Psoas muscle (tissue), 7 donors: ENCODE measurements at regions not wholly inside any gene's neighbourhood (a gene's known extent, or its start where the extent isn't known, plus 50 kb on each side); places are given as distances from the start of the nearest gene placed in this dataset.
"Not testable (repeated sequence)": the region's sequence is repeated elsewhere in the genome, so short reads cannot be mapped to it uniquely, and the experiment has no call there.

Experiments used
- ATAC-seq, 4 donors: fragments of 200-7000 bp; cut with Tn5 transposase; one replicate each; pipeline ENCODE4 v1.9.1; 2020; ENCODE audit warnings: moderate library complexity in 3 of 4, mild to moderate bottlenecking in 2 of 4
- DNase-seq, 2 donors: peaks; one replicate each; pipeline ENCODE4 v3.0.0-alpha.2; 2020
- H3K27ac ChIP-seq: fragments of 200-600 bp; one replicate; pipeline ENCODE4 v1.8.0; 2022
- H3K27me3 ChIP-seq, 3 donors: fragments of 200-600 bp in 1 of 3; one replicate each; pipeline versions ENCODE4 v1.6.1 to v1.8.0; 2013 to 2022; ENCODE audit warnings: low read length in 2 of 3, mild to moderate bottlenecking in 2 of 3, moderate library complexity in 1 of 3; ENCODE audit not compliant: insufficient read depth in 3 of 3
- H3K36me3 ChIP-seq, 2 donors: fragments of 200-600 bp in 1 of 2; one replicate each; pipeline versions ENCODE4 v1.6.1 to v1.8.0; 2013 to 2022; ENCODE audit warnings: low read depth in 1 of 2, mild to moderate bottlenecking in 1 of 2, moderate library complexity in 1 of 2; ENCODE audit not compliant: insufficient read depth in 1 of 2
- H3K4me1 ChIP-seq: fragments of 200-600 bp; one replicate; pipeline ENCODE4 v1.8.0; 2022
- H3K4me3 ChIP-seq: fragments of 200-600 bp; one replicate; pipeline ENCODE4 v1.8.0; 2022; ENCODE audit warnings: mild to moderate bottlenecking
- H3K9me3 ChIP-seq: fragments of 200-600 bp; one replicate; pipeline ENCODE4 v1.8.0; 2022
- CTCF ChIP-seq: fragments of 200-600 bp; IDR thresholded peaks from one replicate; pipeline ENCODE4 v1.8.0; 2022; ENCODE audit warnings: antibody characterized with exemption
- WGBS, 3 donors: extraction: QIAGEN DNeasy Blood & Tissue Kit; methylation state at CpG; one replicate each; pipeline versions ENCODE4 v1.1.6 to v1.1.7; 2013; 5-methylcytosine and 5-hydroxymethylcytosine counted together
- intact Hi-C, 2 donors: fragments of 100-400 bp; cut with DNase I; formaldehyde crosslinking; loops; one replicate each; pipeline versions ENCODE4 v1.11.0 to v1.14.2; 2022
- donor health status: healthy with polysubstance abuse.
- donor health status: DM: no; HTN: no; CAD: no; lungs with moderate emphysema.
- donor health status: Bipolar disorder and iron deficiency.
- donor health status: healthy.
- donor health status: DM: yes; HTN: yes; CAD: no.
- donor health status: DM: no; HTN: no; CAD: no.
- donor health status: DM: yes; HTN: yes; CAD: no.

DNA sequence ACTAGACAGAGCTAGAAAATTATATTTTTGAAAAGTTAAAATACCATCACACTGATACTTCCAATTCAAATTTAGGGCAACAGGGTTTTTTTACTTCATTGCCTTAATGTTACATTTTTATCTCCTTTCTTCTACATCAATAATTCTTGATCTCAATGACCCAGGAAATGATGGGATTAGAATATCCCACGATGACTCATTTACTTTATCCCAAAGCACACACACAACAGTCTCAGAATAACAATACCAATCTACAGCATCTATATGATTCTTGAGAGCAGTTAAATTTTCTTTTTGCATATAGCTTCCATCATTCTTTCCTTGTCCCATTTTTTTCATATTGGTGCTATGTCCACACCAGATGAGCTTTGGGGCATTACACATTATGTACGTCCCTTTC is 98.4 kb upstream of the EEPD1 start:
- H3K9me3 ChIP-seq = no peaks in the 10 kb centered on the region

GRCh38 chr7:36055207-36055606 is 97.8 kb upstream of the EEPD1 start:
- H3K27me3 ChIP-seq = no peaks in the 10 kb centered on the region
- H3K9me3 ChIP-seq = no peaks in the 10 kb centered on the region
- peaks cover 10% of the 10 kb centered on the region for H3K4me1 ChIP-seq
- no peak overlapping the region for H3K27ac ChIP-seq
- TF ChIP-seq CTCF = no peak
- WGBS, 3 donors = 78 to 95% (median 92%) methylated on average over 4 of the region's 4 CpGs
- ATAC-seq (no peak), DNase-seq (no peak)
- H3K36me3 ChIP-seq = no peaks in the 10 kb centered on the region
- intact Hi-C loops = loop anchor here in 1 of 2 donors (1.0 kb wide), 1 partner anchor 13 kb away; no protein-coding TSS in a partner anchor
- no peak overlapping the region for H3K4me3 ChIP-seq

More for the DNA sequence above, 98.4 kb upstream of the EEPD1 start:
- Histone ChIP-seq H3K27ac (no peak overlapping the region), H3K4me1 (peaks cover 13% of the 10 kb centered on the region), H3K4me3 (no peak overlapping the region), H3K27me3 (no peaks in the 10 kb centered on the region), H3K36me3 (no peaks in the 10 kb centered on the region)
- DNase-seq (no peak), ATAC-seq (no peak)
- TF ChIP-seq CTCF = no peak
- WGBS, 3 donors = 79 to 91% (median 87%) methylated on average over 2 of the region's 2 CpGs
- intact Hi-C loops = loop anchor here in 1 of 2 donors (1.0 kb wide), 1 partner anchor 12 kb away; no protein-coding TSS in a partner anchor

- WGBS, 3 donors = 69 to 96% (median 86%) methylated on average over 4 of the region's 4 CpGs
- intact Hi-C loops = no loop called here
These were observed 95.7 kb upstream of the EEPD1 start for GRCh38 chr7:36057323-36057722.

GRCh38 chr7:36058020-36058592 is 94.9 kb upstream of the EEPD1 start:
- H3K36me3 ChIP-seq = no peaks in the 10 kb centered on the region
- H3K9me3 ChIP-seq = no peaks in the 10 kb centered on the region
- intact Hi-C loops = no loop called here
- H3K27ac ChIP-seq = no peak overlapping the region
- TF ChIP-seq CTCF = no peak
- 85 to 91% (median 88%) methylated on average over 9 of the region's 9 CpGs for WGBS, 3 donors
- H3K4me1 ChIP-seq = peaks cover 3% of the 10 kb centered on the region
- no peaks in the 10 kb centered on the region for H3K27me3 ChIP-seq
- no peak for ATAC-seq
- H3K4me3 ChIP-seq = no peak overlapping the region
- DNase-seq = no peak

More at GRCh38 chr7:36057323-36057722, 95.7 kb upstream of the EEPD1 start:
- Histone ChIP-seq H3K4me1 (peaks cover 6% of the 10 kb centered on the region), H3K36me3 (no peaks in the 10 kb centered on the region), H3K27ac (no peak overlapping the region), H3K4me3 (no peak overlapping the region), H3K9me3 (no peaks in the 10 kb centered on the region), H3K27me3 (no peaks in the 10 kb centered on the region)
- no peak for DNase-seq
- TF ChIP-seq CTCF = no peak
- no peak for ATAC-seq

DNA sequence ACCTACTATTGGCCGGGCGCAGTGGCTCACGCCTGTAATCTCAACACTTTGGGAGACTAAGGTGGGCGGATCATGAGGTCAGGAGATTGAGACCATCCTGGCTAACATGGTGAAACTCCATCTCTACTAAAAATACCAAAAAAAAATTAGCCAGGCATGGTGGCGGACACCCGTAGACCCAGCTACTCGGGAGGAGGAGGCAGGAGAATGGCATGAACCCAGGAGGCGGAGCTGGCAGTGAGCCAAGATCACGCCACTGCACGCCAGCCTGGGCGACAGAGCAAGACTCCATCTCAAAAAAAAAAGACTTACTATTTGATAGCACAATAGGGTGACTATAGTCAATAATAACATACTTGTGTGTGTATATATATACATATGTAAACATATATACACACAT is 92.7 kb upstream of the EEPD1 start:
- H3K4me3 ChIP-seq = not testable (repeated sequence)
- WGBS, 3 donors = 83 to 93% (median 83%) methylated on average over 11 of the region's 11 CpGs

More for the DNA sequence above, 92.7 kb upstream of the EEPD1 start:
- ATAC-seq, H3K27me3 ChIP-seq, H3K27ac ChIP-seq, H3K4me1 ChIP-seq, DNase-seq, H3K36me3 ChIP-seq, intact Hi-C loops, H3K9me3 ChIP-seq: not testable (repeated sequence)
